OCI-LY1 (cell line): ENCODE measurements at regions not wholly inside any gene's neighbourhood (a gene's known extent, or its start where the extent isn't known, plus 50 kb on each side); places are given as distances from the start of the nearest gene placed in this dataset.

Source experiments
- CTCF ChIP-seq: fragments of 200-600 bp; sonication (generic), shearing (Covaris generic); IDR thresholded peaks from 2 replicates; pipeline ENCODE4 v1.5.1; 2017; ENCODE audit warnings: mild to moderate bottlenecking, antibody characterized with exemption, low read length, moderate library complexity, mixed read lengths
- EZH2 ChIP-seq: fragments of 200-600 bp; sonication (generic), shearing (Covaris generic); IDR thresholded peaks from 2 replicates; pipeline ENCODE4 v1.8.0; 2017; ENCODE audit warnings: borderline replicate concordance, mixed run types, mild to moderate bottlenecking, antibody characterized with exemption, low read length, moderate library complexity, mixed read lengths

- TF ChIP-seq CTCF (no peak), EZH2 (no peak)
Observed at GRCh38 chr14:65303190-65303898, 109.2 kb upstream of the FUT8 start.
